Thyroid gland (tissue), 4 donors: ENCODE measurements at regions not wholly inside any gene's neighbourhood (a gene's known extent, or its start where the extent isn't known, plus 50 kb on each side); places are given as distances from the start of the nearest gene placed in this dataset.

Source experiments
- CTCF ChIP-seq, 6 experiments: fragments of 200-600 bp in 3 of 6; fragments of 450-650 bp in 3 of 6; sonication (generic) in 3 of 6; IDR thresholded peaks; one replicate each; pipeline ENCODE4 v1.5.1; 2016 to 2019; ENCODE audit warnings: antibody characterized with exemption in 6 of 6, mild to moderate bottlenecking in 2 of 6, inconsistent platforms in 1 of 6, moderate library complexity in 1 of 6
- POLR2A ChIP-seq, 2 donors: fragments of 450-650 bp; IDR thresholded peaks; one replicate each; pipeline ENCODE4 v1.6.1; 2017; ENCODE audit warnings: antibody characterized with exemption in 2 of 2, mild to moderate bottlenecking in 2 of 2, moderate library complexity in 1 of 2

DNA sequence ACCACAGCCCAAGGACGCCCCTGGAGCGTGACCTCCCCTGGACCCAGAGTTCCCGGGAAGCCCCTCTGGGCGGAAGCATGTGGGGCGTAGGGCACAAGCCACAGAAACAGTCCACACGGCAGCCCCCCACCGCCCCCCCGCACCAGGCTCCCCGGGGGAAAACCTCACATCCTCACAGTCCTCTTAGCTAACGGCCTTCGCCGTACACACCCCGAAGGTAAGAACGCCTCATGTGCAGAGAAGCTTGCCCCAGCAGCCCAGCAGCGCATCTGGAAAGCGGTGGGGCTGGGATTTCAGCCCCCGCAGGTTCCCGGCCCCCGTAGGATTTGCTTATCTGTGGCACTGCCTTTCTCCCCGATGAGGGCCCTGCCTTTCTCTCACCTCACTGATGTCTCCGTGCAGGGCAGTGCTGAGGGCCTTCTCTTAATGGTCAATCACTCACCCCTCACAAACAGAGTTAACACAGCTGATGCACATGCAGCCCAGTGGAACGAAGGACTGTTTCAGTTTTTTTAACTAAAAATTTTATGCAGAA lies 309.2 kb downstream of the BRD1 start:
- TF ChIP-seq CTCF (IDR thresholded peaks at IDR 0.05), result no peak
- no peak for TF ChIP-seq POLR2A (IDR thresholded peaks at IDR 0.05)
